Adrenal gland (tissue), 9 donors: ENCODE measurements at regions not wholly inside any gene's neighbourhood (a gene's known extent, or its start where the extent isn't known, plus 50 kb on each side); places are given as distances from the start of the nearest gene placed in this dataset.

Experiments used
- DNase-seq, 7 donors: peaks; one replicate each; pipeline ENCODE4 v3.0.0-alpha.2; 2019 to 2020
- H3K27ac ChIP-seq, 5 donors: fragments of 200-600 bp; sonication (generic) in 4 of 5; 1 replicate in 3 of 5; 2 replicates in 2 of 5; pipeline versions ENCODE4 v1.5.1 to v1.8.0; 2016 to 2020; ENCODE audit warnings: mild to moderate bottlenecking in 1 of 5
- H3K27me3 ChIP-seq: fragments of 200-600 bp; 2 replicates; pipeline ENCODE4 v1.8.0; 2021
- H3K36me3 ChIP-seq, 2 donors: fragments of 200-600 bp; replicated peaks in 1 of 2; 1 replicate in 1 of 2; 2 replicates in 1 of 2; pipeline versions ENCODE4 v1.5.1 to v1.8.0; 2018 to 2022
- H3K4me1 ChIP-seq, 2 donors: fragments of 200-600 bp; replicated peaks in 1 of 2; 1 replicate in 1 of 2; 2 replicates in 1 of 2; pipeline versions ENCODE4 v1.5.1 to v1.8.0; 2018 to 2021
- H3K4me3 ChIP-seq, 4 donors: fragments of 200-600 bp; sonication (generic) in 3 of 4; one replicate each; pipeline ENCODE4 v1.5.1; 2016 to 2018
- H3K9me3 ChIP-seq, 3 donors: fragments of 200-600 bp; sonication (generic) in 1 of 3; replicated peaks in 1 of 3; 1 replicate in 2 of 3; 2 replicates in 1 of 3; pipeline versions ENCODE4 v1.5.1 to v1.8.0; 2016 to 2021
- CTCF ChIP-seq, 6 experiments: fragments of 450-650 bp in 4 of 6; fragments of 200-600 bp in 2 of 6; sonication (generic) in 1 of 6; IDR thresholded peaks; 1 replicate in 5 of 6; 2 replicates in 1 of 6; pipeline versions ENCODE4 v1.5.1 to v1.8.0; 2016 to 2021; ENCODE audit warnings: antibody characterized with exemption in 6 of 6, mild to moderate bottlenecking in 2 of 6, moderate library complexity in 1 of 6
- POLR2A ChIP-seq, 2 donors: fragments of 450-650 bp; IDR thresholded peaks; one replicate each; pipeline ENCODE4 v1.6.1; 2017; ENCODE audit warnings: antibody characterized with exemption in 2 of 2, mild to moderate bottlenecking in 2 of 2, moderate library complexity in 1 of 2
- WGBS, 4 donors: extraction: QIAGEN DNeasy Blood & Tissue Kit in 2 of 4; methylation state at CpG; one replicate each; pipeline versions ENCODE4 v1.1.5 to v1.1.7; 2013 to 2017; 5-methylcytosine and 5-hydroxymethylcytosine counted together
- intact Hi-C, 2 donors: fragments of 100-400 bp; cut with DNase I; formaldehyde crosslinking; loops; one replicate each; pipeline versions ENCODE4 v1.14.1 to v1.15.0; 2022 to 2023
- donor health status: healthy with polysubstance abuse.
- donor health status: Bipolar disorder and iron deficiency.
- donor health status: DM: yes; HTN: yes; CAD: no.
- donor health status: DM: no; HTN: no; CAD: no.
- donor health status: DM: no; HTN: no; CAD: no.

DNA sequence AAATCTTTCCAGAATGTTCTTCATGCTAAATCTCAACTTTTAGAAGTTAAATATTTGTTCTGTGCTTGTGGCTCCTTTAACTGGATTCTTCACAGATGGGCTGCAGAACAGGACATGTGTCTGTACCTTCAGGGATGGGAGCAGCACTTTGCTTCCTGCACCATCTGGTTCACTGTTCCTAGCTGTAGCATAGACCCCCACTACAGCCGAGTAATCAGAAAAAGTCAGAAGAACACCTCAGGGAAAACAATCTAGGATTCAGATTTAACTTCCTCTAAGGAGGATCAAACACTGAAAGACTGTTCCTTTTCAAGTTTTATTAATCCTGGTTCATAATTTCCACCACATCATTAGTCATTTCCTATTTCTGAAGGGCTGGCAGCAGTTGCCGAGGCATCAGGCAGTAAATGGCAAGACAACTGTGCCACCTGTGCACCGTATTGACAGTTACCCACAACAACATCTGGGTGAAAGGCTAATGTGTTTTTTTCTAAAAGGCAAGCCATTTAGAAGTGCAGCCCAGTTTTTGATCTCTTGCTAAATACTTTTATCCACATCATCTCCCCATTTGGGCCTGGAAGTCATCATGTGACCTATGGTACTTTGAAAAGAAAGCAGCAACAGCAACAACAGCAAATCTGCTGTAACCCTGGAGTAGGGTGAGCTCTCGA, 212.8 kb upstream of the BMP4 start:
- Histone ChIP-seq H3K27me3 (no peaks in the 10 kb centered on the region), H3K36me3 (no peaks in the 10 kb centered on the region), H3K9me3 (no peaks in the 10 kb centered on the region), H3K4me1 (no peaks in the 10 kb centered on the region), H3K27ac (no peak overlapping the region), H3K4me3 (no peak overlapping the region)
- DNase-seq = no peak
- 53 to 62% (median 57%) methylated on average over 4 of the region's 4 CpGs for WGBS, 4 donors
- TF ChIP-seq CTCF (IDR thresholded peaks at IDR 0.05) (no peak), POLR2A (IDR thresholded peaks at IDR 0.05) (no peak)
- intact Hi-C loops = no loop called here

GRCh38 chr14:54170301-54170700, 213.7 kb upstream of the BMP4 start:
- no peak for DNase-seq
- H3K4me3 ChIP-seq = no peak overlapping the region
- intact Hi-C loops = loop anchor here (5.0 to 10.0 kb wide), 4 partner anchors 83 to 636 kb away; partner anchors contain the start of gene BMP4 (in 1 of the 2)
- peaks cover 3 to 6% of the 10 kb centered on the region in 2 donors for H3K4me1 ChIP-seq
- no peaks in the 10 kb centered on the region for H3K27me3 ChIP-seq
- no peak overlapping the region for H3K27ac ChIP-seq
- TF ChIP-seq CTCF (IDR thresholded peaks at IDR 0.05) (no peak), POLR2A (IDR thresholded peaks at IDR 0.05) (no peak)
- no peaks in the 10 kb centered on the region for H3K9me3 ChIP-seq
- no peaks in the 10 kb centered on the region for H3K36me3 ChIP-seq

DNA sequence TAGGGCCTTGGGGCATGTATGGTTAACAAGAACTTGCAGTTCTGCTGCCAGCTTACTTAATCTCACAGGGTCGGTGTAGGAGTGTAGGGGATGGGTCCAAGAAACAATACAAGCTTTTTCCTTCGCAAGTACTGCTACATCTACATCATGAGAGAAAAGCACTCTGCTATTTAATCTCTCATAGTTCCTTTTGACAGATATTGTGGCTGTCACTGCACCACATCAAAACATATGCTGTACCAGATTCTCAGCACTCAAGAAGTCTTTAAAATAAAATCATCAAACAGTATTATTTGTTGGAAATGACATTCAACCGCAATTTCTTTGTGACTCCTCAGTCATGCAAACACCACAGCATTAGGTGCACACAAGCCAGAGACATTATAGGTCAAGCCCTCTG, 215.5 kb upstream of the BMP4 start:
- Histone ChIP-seq H3K27me3 (no peaks in the 10 kb centered on the region), H3K4me3 (no peak overlapping the region), H3K36me3 (no peaks in the 10 kb centered on the region), H3K27ac (no peak overlapping the region), H3K4me1 (peaks cover 3 to 6% of the 10 kb centered on the region in 2 donors), H3K9me3 (no peaks in the 10 kb centered on the region)
- intact Hi-C loops = loop anchor here (5.0 to 10.0 kb wide), 4 partner anchors 85 to 637 kb away; partner anchors contain the start of gene BMP4 (in 1 of the 2)
- DNase-seq = no peak
- TF ChIP-seq CTCF (IDR thresholded peaks at IDR 0.05) (no peak), POLR2A (IDR thresholded peaks at IDR 0.05) (no peak)
- 71 to 91% (median 88%) methylated on average over 3 of the region's 3 CpGs for WGBS, 4 donors

GRCh38 chr14:54172562-54172961, 215.9 kb upstream of the BMP4 start:
- Histone ChIP-seq H3K4me1 (peaks cover 3 to 6% of the 10 kb centered on the region in 2 donors), H3K4me3 (no peak overlapping the region), H3K27ac (no peak overlapping the region), H3K27me3 (no peaks in the 10 kb centered on the region), H3K9me3 (no peaks in the 10 kb centered on the region), H3K36me3 (no peaks in the 10 kb centered on the region)
- no peak for DNase-seq
- intact Hi-C loops = loop anchor here (5.0 to 10.0 kb wide), 4 partner anchors 85 to 638 kb away; partner anchors contain the start of gene BMP4 (in 1 of the 2)
- WGBS, 4 donors = 61 to 77% (median 74%) methylated on average over 3 of the region's 3 CpGs
- TF ChIP-seq CTCF (IDR thresholded peaks at IDR 0.05) (no peak), POLR2A (IDR thresholded peaks at IDR 0.05) (no peak)
